ENCODE measurements at regions not wholly inside any gene's neighbourhood (a gene's known extent, or its start where the extent isn't known, plus 50 kb on each side); places are given as distances from the start of the nearest gene placed in this dataset.

GRCh38 chr4:16353165-16353564 lies 126.9 kb upstream of the TAPT1 start:
- Histone ChIP-seq H3K36me3 (ENCODE audit: insufficient read depth, low read length) (no peaks in the 10 kb centered on the region), H3K9me2 (ENCODE audit: insufficient read depth, low read length) (no peaks in the 10 kb centered on the region), H3K9ac (ENCODE audit: low read length) (no peak overlapping the region), H3K27me3 (ENCODE audit: insufficient read depth, low read depth, low read length) (no peaks in the 10 kb centered on the region), H3F3A (ENCODE audit: insufficient read depth, low read length, poor library complexity, severe bottlenecking) (no peaks in the 10 kb centered on the region), H3K4me3 (ENCODE audit: low read length) (no peak overlapping the region), H3K9me3 (ENCODE audit: low read length) (no peaks in the 10 kb centered on the region), H3K27ac (ENCODE audit: low read length) (no peak overlapping the region), H3K4me2 (ENCODE audit: low read length) (no peak overlapping the region), H4K20me1 (ENCODE audit: insufficient read depth) (no peaks in the 10 kb centered on the region), H3K79me2 (replicated peaks; ENCODE audit: insufficient read depth, low read length) (no peaks in the 10 kb centered on the region), H2AFZ (ENCODE audit: low read depth, low read length) (no peak overlapping the region)
- TF ChIP-seq MXI1 (conservative IDR thresholded peaks at IDR 0.05; ENCODE audit: poor library complexity, severe bottlenecking) (no peak), EP300 (conservative IDR thresholded peaks at IDR 0.05; ENCODE audit: poor library complexity, severe bottlenecking) (no peak), RAD21 (conservative IDR thresholded peaks at IDR 0.05) (no peak), EZH2 (IDR thresholded peaks at IDR 0.05; ENCODE audit: borderline replicate concordance, insufficient read depth, low read length, poor library complexity, severe bottlenecking) (no peak), SMC3 (conservative IDR thresholded peaks at IDR 0.05; ENCODE audit: poor library complexity) (no peak), TAF1 (IDR thresholded peaks at IDR 0.05; ENCODE audit: low read depth) (no peak), POLR2AphosphoS5 (IDR thresholded peaks at IDR 0.05) (no peak), REST (IDR thresholded peaks at IDR 0.05; ENCODE audit: borderline replicate concordance) (no peak), CTCF (IDR thresholded peaks at IDR 0.05; ENCODE audit: poor library complexity, severe bottlenecking) (no peak)

DNA sequence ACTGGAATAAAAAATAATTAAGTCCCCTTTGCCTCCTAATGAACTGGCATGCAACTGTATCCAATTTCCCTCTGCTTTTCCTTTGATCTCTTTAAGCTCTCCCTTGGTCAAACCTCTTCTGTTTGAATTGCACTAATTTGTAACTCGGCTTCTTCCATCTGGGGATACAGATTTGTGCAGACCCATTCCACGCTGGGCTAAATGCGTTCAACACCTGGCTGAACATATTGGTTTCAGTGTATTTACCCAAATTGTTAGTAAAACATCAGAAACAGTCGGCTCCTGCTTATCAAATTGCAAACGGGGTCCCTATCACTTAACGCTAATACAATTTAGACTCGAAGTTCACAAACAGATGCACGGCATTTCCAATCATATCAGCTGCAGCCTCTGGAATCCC lies 124.9 kb upstream of the TAPT1 start:
- no peaks in the 10 kb centered on the region for H3F3A ChIP-seq (ENCODE audit: insufficient read depth, low read length, poor library complexity, severe bottlenecking)
- H3K36me3 ChIP-seq (ENCODE audit: insufficient read depth, low read length) = no peaks in the 10 kb centered on the region
- TF ChIP-seq CTCF (IDR thresholded peaks at IDR 0.05; ENCODE audit: poor library complexity, severe bottlenecking) (no peak), EZH2 (IDR thresholded peaks at IDR 0.05; ENCODE audit: borderline replicate concordance, insufficient read depth, low read length, poor library complexity, severe bottlenecking) (no peak), EP300 (conservative IDR thresholded peaks at IDR 0.05; ENCODE audit: poor library complexity, severe bottlenecking) (no peak), RAD21 (conservative IDR thresholded peaks at IDR 0.05) (no peak), MXI1 (conservative IDR thresholded peaks at IDR 0.05; ENCODE audit: poor library complexity, severe bottlenecking) (no peak), REST (IDR thresholded peaks at IDR 0.05; ENCODE audit: borderline replicate concordance) (no peak), TAF1 (IDR thresholded peaks at IDR 0.05; ENCODE audit: low read depth) (no peak), POLR2AphosphoS5 (IDR thresholded peaks at IDR 0.05) (no peak), SMC3 (conservative IDR thresholded peaks at IDR 0.05; ENCODE audit: poor library complexity) (no peak)
- no peak overlapping the region for H2AFZ ChIP-seq (ENCODE audit: low read depth, low read length)
- H3K9me2 ChIP-seq (ENCODE audit: insufficient read depth, low read length) = no peaks in the 10 kb centered on the region
- H3K9me3 ChIP-seq (ENCODE audit: low read length) = no peaks in the 10 kb centered on the region
- no peak overlapping the region for H3K27ac ChIP-seq (ENCODE audit: low read length)
- H3K4me3 ChIP-seq (ENCODE audit: low read length) = no peak overlapping the region
- no peak overlapping the region for H3K9ac ChIP-seq (ENCODE audit: low read length)
- H3K4me2 ChIP-seq (ENCODE audit: low read length) = no peak overlapping the region
- no peaks in the 10 kb centered on the region for H4K20me1 ChIP-seq (ENCODE audit: insufficient read depth)
- no peaks in the 10 kb centered on the region for H3K27me3 ChIP-seq (ENCODE audit: insufficient read depth, low read depth, low read length)
- H3K79me2 ChIP-seq (replicated peaks; ENCODE audit: insufficient read depth, low read length) = no peaks in the 10 kb centered on the region
